ENCODE measurements at regions not wholly inside any gene's neighbourhood (a gene's known extent, or its start where the extent isn't known, plus 50 kb on each side); places are given as distances from the start of the nearest gene placed in this dataset.

- Histone ChIP-seq H3K36me3 (ENCODE audit: control insufficient read depth, insufficient read depth, low read length) (no peaks in the 10 kb centered on the region), H3K23ac (ENCODE audit: low read depth, low read length) (no peak overlapping the region), H3K56ac (ENCODE audit: extremely low read depth, insufficient read depth, low read length) (no peak overlapping the region), H3K4me1 (ENCODE audit: control insufficient read depth, insufficient read depth, low read length) (no peaks in the 10 kb centered on the region), H2BK5ac (ENCODE audit: low read depth, low read length, poor library complexity, severe bottlenecking) (no peak overlapping the region), H2BK120ac (ENCODE audit: low read depth, low read length) (no peak overlapping the region), H2AFZ (replicated peaks; ENCODE audit: low read length, poor library complexity) (no peak overlapping the region), H2BK20ac (ENCODE audit: low read depth, low read length) (no peak overlapping the region), H2AK5ac (ENCODE audit: low read depth, low read length) (no peak overlapping the region), H3K9me1 (ENCODE audit: insufficient read depth, low read length) (no peaks in the 10 kb centered on the region), H3K4me2 (ENCODE audit: low read depth, low read length) (no peak overlapping the region), H3K4me3 (ENCODE audit: insufficient read depth, low read depth, low read length) (no peak overlapping the region), H4K5ac (ENCODE audit: low read depth, low read length) (no peak overlapping the region), H3K4ac (ENCODE audit: low read depth, low read length) (no peak overlapping the region), H4K8ac (ENCODE audit: low read depth in 2 of 2, low read length in 2 of 2) (no peak overlapping the region), H3K9ac (ENCODE audit: low read depth, low read length) (no peak overlapping the region), H3K9me3 (ENCODE audit: control insufficient read depth, insufficient read depth, low read length) (peaks cover 3% of the 10 kb centered on the region), H4K91ac (ENCODE audit: insufficient read depth, low read depth, low read length) (no peak overlapping the region), H4K20me1 (ENCODE audit: insufficient read depth, low read length) (no peaks in the 10 kb centered on the region), H3K79me1 (ENCODE audit: low read depth in 1 of 2, low read length in 2 of 2) (no peaks in the 10 kb centered on the region), H3K14ac (replicated peaks; ENCODE audit: low read depth, low read length) (no peak overlapping the region), H2BK15ac (ENCODE audit: low read depth, low read length) (no peak overlapping the region), H3K18ac (ENCODE audit: low read depth, low read length) (no peak overlapping the region), H3K27me3 (ENCODE audit: control insufficient read depth, insufficient read depth, low read length) (no peaks in the 10 kb centered on the region), H2AK9ac (replicated peaks; ENCODE audit: low read depth, low read length, poor library complexity) (no peak overlapping the region), H3K27ac (ENCODE audit: insufficient read depth, low read length) (no peak overlapping the region)
- CTCF ChIA-PET, result interaction anchor here (0.6 kb wide), 1 partner anchor 10 kb away, joined by 3 read pairs; no protein-coding TSS in a partner anchor
- BruUV-seq (replicated peaks), result no TSS peak
- POLR2A ChIA-PET (ENCODE audit: unreplicated experiment), result no interaction called here
- ATAC-seq (ENCODE audit: low read depth) (no peak), DNase-seq (no peak)
- intact Hi-C loops (cut with micrococcal nuclease) (no loop called here), in situ Hi-C loops (cut with MboI; ENCODE audit: low sequenced_read_pairs) (no loop called here), dilution Hi-C loops (cut with HindIII; ENCODE audit: low sequenced_read_pairs, unreplicated experiment) (no loop called here)
- WGBS, 2 experiments (ENCODE audit: extremely low coverage in 2 of 2, insufficient read length in 1 of 2), result no CpG with 5 or more reads among the region's 4 CpGs
- TF ChIP-seq CEBPB (IDR thresholded peaks at IDR 0.05; ENCODE audit: low read depth, low read length) (no peak), USF2 (IDR thresholded peaks at IDR 0.05; ENCODE audit: low read depth, low read length) (no peak), CTCF (conservative IDR thresholded peaks at IDR 0.05; ENCODE audit: low read depth, low read length) (no peak), FOS (IDR thresholded peaks at IDR 0.05; ENCODE audit: low read depth, low read length) (no peak), SMC3 (IDR thresholded peaks at IDR 0.05; ENCODE audit: low read depth, low read length) (no peak), RCOR1 (IDR thresholded peaks at IDR 0.05; ENCODE audit: insufficient replicate concordance, low read length) (no peak)
Observed at GRCh38 chr4:188737251-188738002, 598.2 kb downstream of the TRIML1 start.

Measured in IMR-90 (cell line).